ENCODE measurements at regions not wholly inside any gene's neighbourhood (a gene's known extent, or its start where the extent isn't known, plus 50 kb on each side); places are given as distances from the start of the nearest gene placed in this dataset.

DNA sequence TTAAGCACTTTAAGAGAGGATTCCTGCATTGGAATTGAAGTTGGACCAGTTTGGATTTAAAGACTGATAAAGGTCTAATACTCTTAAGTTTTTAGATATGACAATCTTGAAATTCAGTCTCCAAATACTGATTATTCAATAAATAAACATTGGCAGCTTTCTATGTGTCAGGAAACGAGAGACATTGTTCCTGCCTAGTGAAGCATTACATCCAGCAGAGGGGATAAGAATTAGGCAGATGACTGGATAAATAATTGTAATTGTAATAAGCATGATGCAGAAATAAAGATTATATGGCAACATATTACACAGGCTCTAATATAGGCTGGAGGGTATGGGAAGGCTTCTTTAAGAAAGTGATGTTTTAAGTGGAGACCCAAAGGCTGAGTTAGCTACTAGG is 226.5 kb upstream of the MMADHC start:
- DNase-seq (ENCODE audit: low read depth): no peak
- no peak overlapping the region for H3K4me3 ChIP-seq (ENCODE audit: low read depth, low read length)
- TF ChIP-seq, protein P1, sequence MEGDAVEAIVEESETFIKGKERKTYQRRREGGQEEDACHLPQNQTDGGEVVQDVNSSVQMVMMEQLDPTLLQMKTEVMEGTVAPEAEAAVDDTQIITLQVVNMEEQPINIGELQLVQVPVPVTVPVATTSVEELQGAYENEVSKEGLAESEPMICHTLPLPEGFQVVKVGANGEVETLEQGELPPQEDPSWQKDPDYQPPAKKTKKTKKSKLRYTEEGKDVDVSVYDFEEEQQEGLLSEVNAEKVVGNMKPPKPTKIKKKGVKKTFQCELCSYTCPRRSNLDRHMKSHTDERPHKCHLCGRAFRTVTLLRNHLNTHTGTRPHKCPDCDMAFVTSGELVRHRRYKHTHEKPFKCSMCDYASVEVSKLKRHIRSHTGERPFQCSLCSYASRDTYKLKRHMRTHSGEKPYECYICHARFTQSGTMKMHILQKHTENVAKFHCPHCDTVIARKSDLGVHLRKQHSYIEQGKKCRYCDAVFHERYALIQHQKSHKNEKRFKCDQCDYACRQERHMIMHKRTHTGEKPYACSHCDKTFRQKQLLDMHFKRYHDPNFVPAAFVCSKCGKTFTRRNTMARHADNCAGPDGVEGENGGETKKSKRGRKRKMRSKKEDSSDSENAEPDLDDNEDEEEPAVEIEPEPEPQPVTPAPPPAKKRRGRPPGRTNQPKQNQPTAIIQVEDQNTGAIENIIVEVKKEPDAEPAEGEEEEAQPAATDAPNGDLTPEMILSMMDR (IDR thresholded peaks at IDR 0.05; ENCODE audit: insufficient read depth, low read depth, low read length): no peak

DNA sequence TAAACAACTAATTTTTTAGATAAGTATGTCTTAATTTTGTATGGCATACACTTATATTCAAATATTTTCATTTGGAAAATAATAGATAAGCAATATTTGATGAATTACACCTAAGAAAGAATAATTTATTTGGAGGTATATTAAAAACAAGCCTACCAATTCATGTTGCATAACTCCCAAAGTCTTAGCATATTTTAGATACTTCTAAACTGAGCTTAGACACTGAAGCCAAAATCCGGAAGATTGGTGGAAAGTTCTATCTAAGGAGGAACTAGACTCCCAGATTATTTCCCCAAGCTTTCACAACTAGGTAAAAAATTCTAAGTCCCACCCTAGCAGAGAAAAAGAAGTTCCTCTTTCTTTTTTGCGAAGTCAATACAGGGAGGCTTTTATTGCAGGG is 221.0 kb upstream of the MMADHC start:
- TF ChIP-seq, protein P1 (IDR thresholded peaks at IDR 0.05; ENCODE audit: insufficient read depth, low read depth, low read length): no peak
- DNase-seq (ENCODE audit: low read depth): no peak
- H3K4me3 ChIP-seq (ENCODE audit: low read depth, low read length): no peak overlapping the region

DNA sequence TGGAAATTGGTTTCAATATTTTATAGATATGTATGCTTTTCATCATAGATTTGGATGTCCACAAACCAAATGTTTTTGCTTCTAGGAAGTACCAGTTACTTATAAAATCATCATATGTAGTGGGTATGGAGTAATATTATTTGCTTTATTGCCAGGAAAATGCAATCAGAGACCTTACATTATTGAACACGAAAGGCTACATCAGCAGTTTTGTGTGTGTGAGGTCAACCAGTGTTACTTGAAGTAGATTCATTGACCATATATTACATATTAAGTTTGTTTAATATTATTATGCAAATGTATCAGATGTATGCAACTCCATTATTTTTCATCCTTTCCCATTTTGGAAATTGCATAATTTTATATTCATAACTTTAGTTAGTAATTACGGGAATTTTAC is 219.1 kb upstream of the MMADHC start:
- DNase-seq (ENCODE audit: low read depth): no peak
- TF ChIP-seq, protein P1 (IDR thresholded peaks at IDR 0.05; ENCODE audit: insufficient read depth, low read depth, low read length): no peak
- no peak overlapping the region for H3K4me3 ChIP-seq (ENCODE audit: low read depth, low read length)

DNA sequence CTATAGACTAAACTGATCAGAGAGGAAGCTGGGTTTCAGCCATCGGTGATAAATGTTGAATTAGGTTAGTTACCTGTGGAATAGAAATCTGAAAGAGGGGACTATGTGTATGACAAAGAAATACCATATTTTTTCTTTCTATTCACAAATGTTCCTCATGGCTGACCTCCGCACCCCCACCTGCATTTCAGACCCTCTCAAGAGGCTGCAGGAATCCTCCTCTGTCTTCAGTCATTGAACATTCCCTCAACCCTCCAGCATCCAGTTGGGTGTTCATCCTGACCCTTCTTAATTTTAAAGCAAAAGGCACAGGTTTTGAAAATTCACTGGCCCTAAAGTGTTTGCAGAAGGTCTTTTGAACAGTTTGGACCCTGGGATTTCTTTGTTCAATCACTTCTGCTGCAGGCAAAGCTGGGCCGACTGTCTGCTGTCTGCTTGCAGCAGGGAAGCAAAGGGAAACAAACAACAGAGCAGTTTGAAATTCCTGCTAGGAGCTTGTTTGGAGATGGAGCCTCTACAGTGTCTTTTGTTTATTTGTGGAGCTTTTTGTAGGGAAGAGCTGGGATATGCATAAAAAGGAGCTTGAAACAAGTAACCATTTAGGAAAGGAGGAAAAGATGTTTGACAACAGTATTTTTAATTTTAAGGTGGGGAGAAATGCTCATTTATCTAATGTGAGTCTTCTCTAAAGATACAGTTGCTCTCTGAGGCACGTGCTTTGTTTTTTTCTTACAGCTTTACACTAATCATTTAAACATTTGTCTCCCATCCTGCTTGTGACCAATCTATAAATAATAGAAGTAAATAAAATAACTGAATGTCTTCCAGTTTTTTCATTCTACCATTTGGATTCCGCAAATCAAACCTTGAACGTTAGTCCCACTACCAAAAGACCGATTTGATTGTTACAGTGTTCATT is 213.3 kb upstream of the MMADHC start:
- no peak overlapping the region for H3K4me3 ChIP-seq (ENCODE audit: low read depth, low read length)
- DNase-seq (ENCODE audit: low read depth): peak; percentile 13
- TF ChIP-seq, protein P1 (IDR thresholded peaks at IDR 0.05; ENCODE audit: insufficient read depth, low read depth, low read length): no peak

DNA sequence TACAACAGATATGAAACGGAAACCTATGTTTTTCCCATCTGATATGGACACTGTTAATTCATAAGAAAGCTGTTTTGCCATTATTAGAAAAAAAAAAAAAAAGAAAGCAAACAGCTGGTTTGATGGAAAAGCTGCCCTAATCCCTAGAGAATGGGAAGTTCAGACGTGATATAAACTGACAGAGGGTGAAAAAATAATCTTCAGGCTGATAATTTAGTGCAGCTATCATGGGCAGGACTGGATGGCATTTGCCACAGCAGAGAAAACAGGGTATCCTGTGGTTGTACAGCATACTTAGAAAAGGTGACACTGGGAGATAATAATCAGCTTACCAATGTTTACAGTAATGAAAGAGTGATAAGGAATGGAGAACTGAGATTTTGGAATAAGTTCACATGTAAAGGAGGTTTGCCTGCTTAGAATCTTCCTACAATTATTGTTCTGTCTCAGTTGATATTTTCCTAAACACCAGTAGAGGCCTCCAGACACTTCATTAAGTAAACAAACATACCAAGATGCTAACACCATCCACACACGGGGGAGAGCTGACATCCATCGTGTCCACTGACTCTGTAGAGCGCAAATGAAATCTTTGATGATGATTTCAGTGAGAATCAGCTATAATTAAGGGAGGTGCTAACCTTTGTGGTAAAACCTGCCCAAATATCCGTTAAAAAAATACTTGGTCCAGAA is 211.6 kb upstream of the MMADHC start:
- TF ChIP-seq, protein P1 (IDR thresholded peaks at IDR 0.05; ENCODE audit: insufficient read depth, low read depth, low read length): peak; percentile 45
- DNase-seq (ENCODE audit: low read depth): peak; percentile 57

DNA sequence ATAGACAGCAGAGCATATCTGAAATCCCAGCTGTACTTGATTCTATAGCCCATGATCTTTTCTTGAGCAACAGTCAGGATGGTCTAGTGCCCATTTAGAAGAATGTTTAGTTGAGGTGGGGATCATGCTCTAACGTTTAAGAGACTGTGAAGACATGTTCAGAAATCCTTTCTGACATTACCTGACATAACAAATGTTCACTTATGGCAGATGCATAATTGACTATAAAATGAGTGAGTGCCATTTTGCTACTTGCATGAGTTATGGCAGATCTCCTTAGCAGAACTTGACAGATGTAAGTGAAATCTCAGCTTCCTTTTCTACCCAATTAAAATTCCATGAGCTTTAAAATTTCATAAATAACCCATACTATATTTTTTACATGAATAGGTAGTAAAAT is 209.5 kb upstream of the MMADHC start:
- no peak for DNase-seq (ENCODE audit: low read depth)
- TF ChIP-seq, protein P1 (IDR thresholded peaks at IDR 0.05; ENCODE audit: insufficient read depth, low read depth, low read length): no peak
- H3K4me3 ChIP-seq (ENCODE audit: low read depth, low read length): no peak overlapping the region

More for the DNA sequence above, 211.6 kb upstream of the MMADHC start:
- H3K4me3 ChIP-seq (ENCODE audit: low read depth, low read length): no peak overlapping the region
